Duodenal mucosa (tissue), 2 donors: ENCODE measurements at regions not wholly inside any gene's neighbourhood (a gene's known extent, or its start where the extent isn't known, plus 50 kb on each side); places are given as distances from the start of the nearest gene placed in this dataset.

Experiments used
- H3K27ac ChIP-seq: one replicate; pipeline ENCODE4 v1.7.0; 2013; ENCODE audit warnings: low read depth, low read length
- H3K27me3 ChIP-seq, 2 donors: one replicate each; pipeline ENCODE4 v1.7.0; 2013; ENCODE audit warnings: low read length in 2 of 2, control low read depth in 1 of 2; ENCODE audit not compliant: insufficient read depth in 2 of 2, control insufficient read depth in 1 of 2
- H3K36me3 ChIP-seq, 2 donors: one replicate each; pipeline ENCODE4 v1.7.0; 2013; ENCODE audit warnings: low read length in 2 of 2, control low read depth in 1 of 2; ENCODE audit not compliant: insufficient read depth in 2 of 2, control insufficient read depth in 1 of 2
- H3K4me1 ChIP-seq, 2 donors: one replicate each; pipeline ENCODE4 v1.7.0; 2013; ENCODE audit warnings: low read length in 2 of 2, control low read depth in 1 of 2; ENCODE audit not compliant: insufficient read depth in 2 of 2, control insufficient read depth in 1 of 2
- H3K4me3 ChIP-seq, 2 donors: one replicate each; pipeline ENCODE4 v1.7.0; 2013; ENCODE audit warnings: low read length in 2 of 2, low read depth in 1 of 2
- H3K9ac ChIP-seq, 2 donors: one replicate each; pipeline ENCODE4 v1.7.0; 2013; ENCODE audit warnings: low read length in 2 of 2, low read depth in 1 of 2
- H3K9me3 ChIP-seq, 2 donors: one replicate each; pipeline ENCODE4 v1.7.0; 2013; ENCODE audit warnings: low read length in 2 of 2, control low read depth in 1 of 2; ENCODE audit not compliant: control insufficient read depth in 1 of 2

DNA sequence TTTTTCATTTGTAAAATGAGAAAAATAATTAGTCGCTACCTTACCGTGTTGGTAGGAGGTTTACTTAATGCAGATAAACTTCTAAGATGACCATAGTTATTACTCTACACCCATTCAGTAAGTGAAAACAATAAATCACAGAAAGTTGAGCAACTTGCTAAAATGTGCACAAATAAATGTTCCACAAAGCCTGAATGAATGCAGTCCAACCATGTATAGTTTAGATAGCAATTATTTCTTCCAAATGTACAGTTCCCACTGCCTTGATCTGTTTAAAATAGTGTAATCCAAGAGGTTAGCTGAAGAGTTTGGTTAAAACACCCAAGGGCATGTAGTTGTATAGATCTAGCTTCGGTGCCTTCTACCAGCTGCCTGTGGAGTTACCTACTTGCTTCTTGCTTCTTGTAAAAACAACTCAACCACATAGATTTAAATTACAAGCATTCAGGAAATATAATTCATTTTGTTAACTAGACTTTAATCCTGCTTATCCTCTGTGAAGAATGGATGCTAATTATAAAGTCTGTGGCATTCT is 106.3 kb upstream of the CARD18 start:
- Histone ChIP-seq H3K4me3 (no peak overlapping the region), H3K27ac (no peak overlapping the region), H3K9me3 (no peaks in the 10 kb centered on the region)

GRCh38 chr11:105244160-105244825 is 104.7 kb upstream of the CARD18 start:
- H3K27ac ChIP-seq = no peak overlapping the region
- no peaks in the 10 kb centered on the region for H3K9me3 ChIP-seq

More for the DNA sequence above, 106.3 kb upstream of the CARD18 start:
- Histone ChIP-seq H3K36me3 (no peaks in the 10 kb centered on the region), H3K9ac (no peak overlapping the region), H3K4me1 (no peaks in the 10 kb centered on the region), H3K27me3 (no peaks in the 10 kb centered on the region)

GRCh38 chr11:105241136-105241535 is 101.6 kb upstream of the CARD18 start:
- no peak overlapping the region for H3K27ac ChIP-seq
- no peaks in the 10 kb centered on the region for H3K4me1 ChIP-seq
- no peaks in the 10 kb centered on the region for H3K27me3 ChIP-seq
- H3K36me3 ChIP-seq = no peaks in the 10 kb centered on the region
- H3K4me3 ChIP-seq = no peak overlapping the region
- no peak overlapping the region for H3K9ac ChIP-seq
- H3K9me3 ChIP-seq = no peaks in the 10 kb centered on the region

More at GRCh38 chr11:105244160-105244825, 104.7 kb upstream of the CARD18 start:
- Histone ChIP-seq H3K4me1 (no peaks in the 10 kb centered on the region), H3K27me3 (no peaks in the 10 kb centered on the region), H3K36me3 (no peaks in the 10 kb centered on the region), H3K9ac (no peak overlapping the region), H3K4me3 (no peak overlapping the region)

DNA sequence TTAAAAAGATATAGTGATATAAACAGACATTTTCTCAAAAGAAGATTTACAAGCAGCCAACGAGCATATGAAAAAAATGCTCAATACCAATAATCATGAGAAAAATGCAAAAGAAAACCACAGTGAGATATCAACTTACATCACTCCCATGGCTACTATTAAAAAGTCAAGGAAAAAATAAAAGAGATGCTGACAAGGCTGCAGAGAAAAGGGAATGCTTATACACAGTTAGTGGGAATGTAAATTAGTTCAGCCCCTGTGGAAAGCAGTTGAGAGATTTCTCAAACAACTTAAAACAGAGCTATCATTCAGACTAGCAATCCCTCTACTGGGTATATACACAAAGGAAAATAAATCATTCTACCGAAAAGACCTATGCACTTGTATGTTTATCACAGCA is 97.1 kb upstream of the CARD18 start:
- Histone ChIP-seq H3K4me3 (no peak overlapping the region), H3K9ac (no peak overlapping the region), H3K27ac (no peak overlapping the region), H3K4me1 (no peaks in the 10 kb centered on the region), H3K36me3 (no peaks in the 10 kb centered on the region), H3K9me3 (no peaks in the 10 kb centered on the region), H3K27me3 (no peaks in the 10 kb centered on the region)

- no peaks in the 10 kb centered on the region for H3K9me3 ChIP-seq
- peaks cover 0 to 4% of the 10 kb centered on the region in 2 donors for H3K4me1 ChIP-seq
- no peaks in the 10 kb centered on the region for H3K36me3 ChIP-seq
- H3K4me3 ChIP-seq = no peak overlapping the region
- H3K27ac ChIP-seq = no peak overlapping the region
- H3K27me3 ChIP-seq = no peaks in the 10 kb centered on the region
- H3K9ac ChIP-seq = no peak overlapping the region
These were observed 93.7 kb upstream of the CARD18 start for GRCh38 chr11:105233285-105233684.

DNA sequence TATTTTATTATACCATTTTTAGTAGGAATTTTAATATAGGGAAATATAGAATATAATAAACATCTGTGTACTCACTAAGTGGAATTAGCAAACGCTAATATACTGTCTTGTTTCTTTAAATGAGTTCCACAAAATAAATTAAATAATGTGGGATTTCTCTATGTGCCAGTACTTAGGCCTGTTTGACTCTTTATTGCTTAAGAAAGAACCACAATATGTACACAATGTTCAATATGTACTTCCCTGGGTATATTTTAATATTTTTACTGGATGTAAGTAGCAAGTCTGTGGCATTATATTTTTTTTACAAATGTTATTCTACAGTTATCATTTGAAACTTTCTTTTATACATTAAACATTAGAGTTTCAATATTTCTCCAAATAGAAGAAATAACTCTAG is 92.5 kb upstream of the CARD18 start:
- Histone ChIP-seq H3K9me3 (no peaks in the 10 kb centered on the region), H3K36me3 (no peaks in the 10 kb centered on the region), H3K4me3 (no peak overlapping the region), H3K4me1 (peaks cover 0 to 4% of the 10 kb centered on the region in 2 donors), H3K27ac (no peak overlapping the region), H3K27me3 (no peaks in the 10 kb centered on the region), H3K9ac (no peak overlapping the region)

GRCh38 chr11:105230586-105230985 is 91.0 kb upstream of the CARD18 start:
- H3K9me3 ChIP-seq = no peaks in the 10 kb centered on the region
- no peak overlapping the region for H3K9ac ChIP-seq
- no peaks in the 10 kb centered on the region for H3K27me3 ChIP-seq
- H3K36me3 ChIP-seq = no peaks in the 10 kb centered on the region
- no peak overlapping the region for H3K4me3 ChIP-seq
- H3K27ac ChIP-seq = no peak overlapping the region
- peaks cover 0 to 4% of the 10 kb centered on the region in 2 donors for H3K4me1 ChIP-seq

- H3K27me3 ChIP-seq = no peaks in the 10 kb centered on the region
- H3K4me3 ChIP-seq = no peak overlapping the region
- H3K4me1 ChIP-seq = peaks cover 0 to 4% of the 10 kb centered on the region in 2 donors
- H3K36me3 ChIP-seq = no peaks in the 10 kb centered on the region
- no peak overlapping the region for H3K9ac ChIP-seq
- H3K9me3 ChIP-seq = no peaks in the 10 kb centered on the region
- no peak overlapping the region for H3K27ac ChIP-seq
These were observed 90.2 kb upstream of the CARD18 start for GRCh38 chr11:105229761-105230160.

GRCh38 chr11:105229257-105229656 is 89.7 kb upstream of the CARD18 start:
- H3K4me3 ChIP-seq = no peak overlapping the region
- no peaks in the 10 kb centered on the region for H3K36me3 ChIP-seq
- no peak overlapping the region for H3K9ac ChIP-seq
- peaks cover 0 to 4% of the 10 kb centered on the region in 2 donors for H3K4me1 ChIP-seq
- no peaks in the 10 kb centered on the region for H3K27me3 ChIP-seq
- H3K9me3 ChIP-seq = no peaks in the 10 kb centered on the region
- no peak overlapping the region for H3K27ac ChIP-seq

- no peaks in the 10 kb centered on the region for H3K36me3 ChIP-seq
- H3K4me1 ChIP-seq = peaks cover 0 to 4% of the 10 kb centered on the region in 2 donors
- no peaks in the 10 kb centered on the region for H3K9me3 ChIP-seq
- no peak overlapping the region for H3K4me3 ChIP-seq
- no peak overlapping the region for H3K27ac ChIP-seq
- no peak overlapping the region for H3K9ac ChIP-seq
- H3K27me3 ChIP-seq = no peaks in the 10 kb centered on the region
These were observed 87.8 kb upstream of the CARD18 start for GRCh38 chr11:105227363-105227762.
